GM21529 (cell line): ENCODE measurements at regions not wholly inside any gene's neighbourhood (a gene's known extent, or its start where the extent isn't known, plus 50 kb on each side); places are given as distances from the start of the nearest gene placed in this dataset.

Experiments used
- ATAC-seq: cut with Tn5 transposase; IDR thresholded peaks from one replicate; pipeline ENCODE4 v1.9.1; 2021; ENCODE audit not compliant: unreplicated experiment

DNA sequence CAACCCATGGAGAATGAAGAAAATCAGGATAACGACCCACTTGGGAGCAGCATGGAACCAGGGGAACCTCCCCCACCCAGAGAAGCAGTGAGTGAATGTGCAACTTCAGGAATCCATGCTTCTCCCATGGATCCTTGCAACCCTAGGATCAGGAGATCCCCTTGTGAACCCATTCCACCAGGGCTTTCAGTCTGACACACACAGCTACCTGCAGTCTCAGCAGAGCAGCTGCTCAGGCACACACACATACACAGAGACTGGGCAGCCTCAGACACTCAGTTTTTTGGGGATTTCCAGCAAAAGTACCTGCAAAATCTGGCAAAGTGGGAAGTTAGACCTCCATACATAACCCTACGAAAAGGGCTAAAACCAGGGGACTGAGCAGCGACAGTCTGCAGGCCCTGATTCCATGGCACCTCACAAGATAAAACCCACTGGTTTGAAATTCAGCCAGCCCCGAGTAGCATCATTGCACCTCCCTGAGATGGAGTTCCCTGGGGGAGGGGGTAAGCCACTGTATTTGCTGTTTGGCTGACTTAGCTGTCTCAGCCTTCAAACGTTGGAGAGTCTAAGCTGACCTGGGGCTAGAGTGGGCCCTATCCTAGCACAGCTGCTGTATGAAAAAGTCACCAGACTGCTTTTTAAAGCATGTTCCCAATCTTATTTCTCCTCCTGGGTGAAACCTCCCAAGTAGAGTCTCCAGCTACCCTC, 737.5 kb upstream of the NDST4 start:
- ATAC-seq = peak; percentile 63

DNA sequence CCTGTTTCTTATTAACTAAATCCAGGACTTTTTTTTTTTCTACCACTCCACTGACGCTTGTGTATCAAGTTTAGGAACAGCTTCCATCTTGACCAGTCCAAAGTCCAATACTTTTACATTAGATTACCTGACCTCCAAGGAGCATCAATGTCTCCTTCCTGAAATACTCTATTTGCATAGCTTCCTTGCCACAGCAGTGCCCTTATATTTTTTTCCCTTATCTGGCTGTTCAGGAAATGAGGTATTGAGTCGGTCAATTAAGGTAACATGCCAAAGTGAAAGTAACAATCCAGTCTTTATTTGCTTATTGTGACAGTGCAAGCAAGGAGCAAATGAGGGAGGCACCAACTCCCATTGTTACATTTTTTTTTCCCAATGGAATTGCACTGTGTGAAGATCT, 730.8 kb upstream of the NDST4 start:
- ATAC-seq = no peak

DNA sequence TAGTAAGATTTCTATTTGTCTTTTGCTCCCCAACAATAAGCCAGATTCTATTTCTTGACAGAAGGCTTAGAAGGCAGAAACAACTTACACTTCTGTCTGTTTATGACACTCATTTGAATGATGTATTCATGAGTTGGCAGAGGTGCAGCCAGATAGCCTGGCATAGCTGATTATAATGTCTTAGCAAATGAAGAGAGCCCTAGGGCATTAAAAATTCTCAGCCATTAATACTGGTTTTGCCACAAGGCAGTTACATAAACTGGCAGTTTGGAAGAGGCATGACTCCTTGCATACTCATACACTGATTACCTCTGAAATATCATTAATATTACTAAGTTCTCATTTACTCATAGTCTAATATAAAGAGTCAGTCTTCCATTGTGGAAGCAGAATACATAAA, 728.5 kb upstream of the NDST4 start:
- ATAC-seq = no peak

DNA sequence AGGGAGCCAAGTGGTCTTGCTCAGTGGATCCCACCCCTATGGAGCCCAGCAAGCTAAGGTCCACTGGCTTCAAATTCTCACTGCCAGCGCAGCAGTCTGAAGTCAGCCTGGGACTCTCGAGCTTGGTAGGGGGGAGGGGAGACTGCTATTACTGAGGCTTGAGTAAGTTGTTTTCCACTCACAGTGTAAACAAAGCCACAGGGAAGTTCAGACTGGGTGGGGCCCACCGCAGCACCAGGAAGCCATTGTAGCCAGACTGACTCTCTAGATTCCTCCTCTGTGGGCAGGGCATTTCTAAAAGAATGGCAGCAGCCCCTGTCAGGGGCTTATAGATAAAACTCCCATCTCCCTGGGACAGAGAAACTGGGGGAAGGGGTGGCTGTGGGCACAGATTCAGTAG, 721.0 kb upstream of the NDST4 start:
- ATAC-seq = no peak

DNA sequence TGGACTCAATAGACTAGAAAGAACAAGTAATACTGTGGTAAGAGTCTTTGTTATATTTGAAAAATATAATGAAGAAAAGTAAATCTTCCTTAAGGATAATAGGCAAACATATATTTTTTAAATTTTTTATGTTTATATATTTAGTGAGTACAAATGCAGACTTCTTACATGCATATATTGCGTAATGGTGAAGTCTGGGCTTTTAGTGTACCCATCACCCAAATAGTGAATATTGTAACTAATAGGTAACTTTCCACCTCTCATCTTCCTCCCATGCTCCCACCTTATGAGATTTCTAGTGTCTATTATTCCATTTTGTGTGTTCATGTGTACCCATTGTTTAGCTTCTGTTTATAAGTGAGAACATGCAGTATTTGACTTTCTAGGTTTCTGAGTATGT, 711.2 kb upstream of the NDST4 start:
- no peak for ATAC-seq

DNA sequence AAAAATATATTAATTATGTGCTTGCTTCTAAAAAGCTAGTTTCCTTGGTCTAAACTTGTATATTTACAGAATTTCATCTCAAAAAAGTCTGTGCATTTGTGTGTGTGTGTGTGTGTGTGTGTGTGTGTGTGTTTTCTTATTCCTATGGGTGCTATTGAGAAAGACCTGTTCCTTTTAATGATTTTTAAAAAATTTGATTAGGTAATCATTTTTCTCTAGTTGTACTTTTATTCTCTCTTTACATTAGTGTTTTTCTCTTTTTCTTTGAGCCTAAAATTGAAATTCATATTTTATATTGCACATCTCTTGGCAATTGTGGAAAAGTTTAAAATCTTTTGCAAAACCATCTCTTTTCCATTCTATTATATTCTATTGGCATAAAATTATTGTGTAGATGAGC, 690.4 kb upstream of the NDST4 start:
- ATAC-seq = no peak

DNA sequence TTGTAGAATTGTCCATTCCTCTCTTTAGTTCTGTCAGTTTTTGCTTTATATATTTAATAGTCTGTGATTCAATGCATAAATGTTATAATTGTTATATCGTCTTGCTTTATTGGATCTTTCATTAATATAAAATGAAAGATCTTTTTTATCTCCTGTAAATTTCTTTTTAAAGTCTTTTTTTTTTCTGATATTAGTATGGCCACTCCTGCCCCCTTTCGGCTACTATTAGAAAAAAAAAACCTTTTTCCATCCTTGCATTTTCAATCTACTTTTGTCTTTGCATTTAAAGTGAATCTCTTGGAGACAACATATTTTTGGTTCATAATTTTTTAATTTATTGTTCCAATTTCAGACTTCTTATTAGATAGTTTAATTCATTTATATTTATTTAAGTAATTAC, 677.4 kb upstream of the NDST4 start:
- no peak for ATAC-seq

DNA sequence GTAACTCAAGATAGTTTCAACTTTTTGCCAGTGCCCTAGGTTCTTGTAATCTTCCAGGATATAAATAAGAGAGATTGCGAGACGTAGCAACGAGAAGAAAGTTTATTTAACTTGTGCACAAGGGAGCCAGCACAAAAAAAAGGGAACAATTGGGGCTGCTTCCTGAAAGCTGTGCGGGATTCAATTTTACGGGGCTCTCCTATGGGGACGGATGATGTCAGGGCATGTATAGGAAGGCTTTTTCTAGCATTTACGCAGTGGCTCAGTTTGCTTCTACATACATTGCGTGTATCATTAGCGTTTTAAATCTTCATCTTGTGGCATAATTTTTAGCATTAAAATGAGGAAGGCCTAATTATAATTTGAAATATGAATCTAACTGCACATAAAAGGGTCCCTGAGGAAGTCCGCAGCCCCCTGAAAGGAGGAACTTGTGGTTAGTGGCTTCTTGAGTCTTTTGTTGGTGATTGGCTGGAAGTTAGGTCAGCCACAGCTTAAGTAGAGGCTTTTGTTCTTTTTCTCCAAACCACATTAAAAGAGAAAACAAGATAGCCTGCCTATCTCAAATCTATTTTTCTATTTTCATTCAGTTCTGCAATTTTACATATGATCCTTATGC, 668.2 kb upstream of the NDST4 start:
- peak; percentile 46 for ATAC-seq

DNA sequence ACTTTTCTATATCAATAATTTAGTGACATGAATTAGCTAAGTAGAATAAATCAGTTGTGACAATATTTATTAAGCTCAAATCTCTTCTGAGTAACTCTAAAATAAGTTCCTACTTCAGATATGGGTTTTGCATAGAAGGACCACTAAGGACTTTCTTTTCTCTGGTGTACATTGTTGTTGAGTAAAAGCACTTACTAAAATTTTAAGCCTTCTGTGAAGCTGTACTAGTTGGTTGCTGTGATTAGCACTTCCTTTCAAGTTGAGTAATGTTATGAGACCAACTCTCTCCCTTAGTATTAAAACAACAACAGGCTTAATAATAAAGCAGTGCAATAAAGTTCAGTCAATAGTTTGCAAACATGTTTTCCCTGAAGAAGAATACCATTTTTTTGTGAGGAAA, 667.4 kb upstream of the NDST4 start:
- peak; percentile 81 for ATAC-seq

DNA sequence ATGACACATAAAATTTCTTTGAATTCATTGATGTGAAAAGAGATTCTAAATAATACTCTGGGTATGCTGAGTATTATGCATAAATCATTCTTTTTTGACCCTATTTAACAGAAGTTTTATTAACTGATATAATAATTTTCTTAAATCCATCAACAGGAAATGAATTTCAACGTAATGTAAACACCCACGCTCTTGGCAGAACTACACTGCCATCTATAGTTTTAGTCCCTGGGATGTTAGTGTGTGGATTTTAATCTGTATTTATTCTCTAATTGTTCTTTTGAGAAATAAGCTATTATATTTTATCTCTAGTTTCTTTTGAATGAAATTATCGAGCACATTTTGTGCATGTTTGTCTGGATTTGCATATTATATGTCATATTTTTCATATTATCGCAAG, 666.8 kb upstream of the NDST4 start:
- ATAC-seq = no peak

DNA sequence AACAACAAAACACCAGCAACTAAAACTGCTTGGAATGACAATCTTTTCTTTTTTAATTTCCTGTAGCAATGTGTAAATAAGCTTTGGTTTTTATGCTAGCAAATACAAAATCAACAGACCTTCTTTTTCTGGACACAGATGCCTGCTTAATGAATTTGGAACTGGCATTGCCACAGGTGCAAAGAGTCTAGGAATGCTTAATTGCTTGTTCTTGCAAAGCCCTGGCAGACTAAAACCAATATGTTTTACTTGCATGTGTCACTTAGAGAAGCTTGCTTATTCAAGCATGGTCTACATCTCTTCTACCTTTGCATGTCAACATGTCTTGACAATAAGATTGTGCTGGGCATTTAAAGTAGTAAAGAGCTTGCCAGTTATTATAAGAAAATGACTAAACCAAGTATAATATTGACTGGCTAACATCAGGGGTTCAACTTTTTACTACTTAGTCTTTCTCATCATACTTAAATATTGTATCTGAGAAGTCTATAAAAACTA, 656.7 kb upstream of the NDST4 start:
- no peak for ATAC-seq

DNA sequence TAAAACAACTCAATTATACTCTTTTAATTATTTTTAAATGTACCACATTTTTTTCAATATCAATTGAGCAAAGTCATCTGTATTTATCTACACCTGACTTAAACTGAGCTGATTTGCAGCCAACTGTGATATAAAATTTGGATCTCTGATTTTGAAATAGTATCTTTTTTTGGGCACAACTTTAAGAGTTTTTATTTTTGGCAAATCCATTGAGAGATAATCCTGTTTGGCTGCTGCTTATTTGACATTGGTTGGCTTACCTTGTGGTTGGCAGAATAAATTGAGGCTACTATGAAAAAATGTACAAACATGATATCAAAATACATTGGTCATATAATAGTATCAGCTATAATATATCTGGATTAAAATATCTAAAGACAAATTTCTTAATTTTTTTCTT, 656.0 kb upstream of the NDST4 start:
- ATAC-seq = no peak

DNA sequence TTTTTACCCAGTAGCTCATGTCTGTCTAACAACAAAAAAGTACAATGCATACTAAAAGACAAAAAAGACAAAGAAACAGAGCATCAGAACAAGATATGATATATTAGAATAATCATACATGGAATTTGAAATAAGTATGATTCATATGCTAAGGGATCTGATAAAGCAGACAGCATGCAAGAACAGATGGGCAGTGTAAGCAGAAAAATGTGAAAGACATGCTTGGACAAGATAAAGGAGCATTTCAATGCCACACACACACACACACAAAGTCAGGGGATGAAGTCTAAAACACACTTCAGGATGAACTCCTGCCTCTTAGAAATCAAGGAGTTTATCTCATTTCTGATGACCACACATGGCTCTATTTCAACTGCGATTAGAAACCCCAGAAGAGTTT, 649.6 kb upstream of the NDST4 start:
- no peak for ATAC-seq

DNA sequence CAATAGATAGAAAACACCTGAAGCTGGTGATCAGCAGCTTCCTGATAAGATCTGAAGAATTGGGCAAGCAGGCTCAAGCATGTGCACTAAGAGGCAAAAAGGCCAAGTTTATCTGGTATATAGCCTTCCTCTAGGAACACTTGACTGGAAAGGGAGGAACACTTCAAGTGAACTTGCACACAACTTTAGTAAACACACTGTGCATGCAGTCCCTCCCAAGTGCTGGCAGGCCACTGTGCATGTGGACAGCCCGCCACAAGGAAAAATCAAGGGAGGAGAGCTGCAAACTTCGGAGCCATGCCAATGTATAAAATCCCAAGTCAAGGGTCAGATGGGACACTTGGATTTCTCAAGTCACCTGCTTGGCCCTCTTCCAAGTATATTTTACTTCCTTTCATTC, 645.8 kb upstream of the NDST4 start:
- no peak for ATAC-seq

DNA sequence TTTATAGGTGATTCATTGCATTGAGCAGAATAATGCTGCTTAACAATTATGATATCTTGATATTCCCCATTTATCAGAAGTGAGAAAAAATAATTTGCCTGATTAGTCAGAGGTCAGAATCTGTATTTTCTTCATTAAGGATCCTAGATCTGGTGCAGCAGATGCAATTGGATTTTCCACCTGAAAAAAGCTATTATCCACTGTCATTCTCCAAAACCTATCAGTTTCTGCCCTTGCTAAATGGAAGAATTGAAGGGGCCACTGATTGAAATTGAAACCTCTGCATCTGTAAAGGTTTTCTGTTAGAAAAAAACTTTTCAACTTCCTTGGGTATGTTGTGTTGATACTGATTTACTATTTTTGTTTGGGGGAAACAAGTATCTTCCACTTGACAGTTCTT, 636.0 kb upstream of the NDST4 start:
- ATAC-seq = no peak

DNA sequence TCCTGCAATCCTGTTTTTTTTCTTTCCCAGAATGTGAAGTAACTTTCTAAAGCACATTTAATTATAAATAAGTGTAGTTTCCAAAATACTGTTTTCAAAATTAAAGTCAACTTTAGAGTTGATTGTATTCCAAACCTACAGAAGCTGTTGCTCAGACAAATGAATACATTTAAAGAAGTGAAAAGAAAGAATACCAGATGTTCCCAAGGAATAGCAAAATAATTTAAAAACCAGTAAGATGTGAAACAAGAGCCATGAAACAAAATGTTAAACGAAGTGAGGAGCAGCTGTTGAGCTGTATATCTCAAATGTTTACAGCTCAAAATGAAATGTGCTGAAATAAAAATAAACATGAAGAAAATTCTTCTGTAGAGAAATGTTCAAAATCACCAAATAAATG, 627.4 kb upstream of the NDST4 start:
- ATAC-seq = no peak

DNA sequence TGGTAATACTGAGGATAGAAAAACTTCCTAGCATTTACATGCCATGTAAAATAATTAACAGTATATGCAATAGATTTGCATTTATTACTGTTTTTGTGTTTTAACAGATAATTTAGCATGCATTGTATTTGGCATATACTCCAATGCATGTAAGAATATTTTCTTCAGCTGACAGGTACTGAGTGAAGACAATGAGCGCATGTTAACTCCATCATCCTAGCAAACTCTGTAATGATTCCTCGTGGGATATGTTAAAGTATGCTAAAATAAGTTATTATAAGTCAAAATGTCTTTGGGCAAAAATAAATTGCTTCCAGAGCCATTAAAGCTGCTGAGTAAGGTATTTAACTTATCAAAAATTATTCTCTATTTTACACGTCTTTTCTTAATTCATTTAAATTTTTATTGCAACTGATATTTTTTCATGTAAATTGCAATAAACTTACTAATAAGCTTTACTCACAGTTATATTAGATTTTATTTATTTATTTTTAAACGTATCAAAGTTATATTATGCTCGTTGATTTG, 616.4 kb upstream of the NDST4 start:
- ATAC-seq = no peak

DNA sequence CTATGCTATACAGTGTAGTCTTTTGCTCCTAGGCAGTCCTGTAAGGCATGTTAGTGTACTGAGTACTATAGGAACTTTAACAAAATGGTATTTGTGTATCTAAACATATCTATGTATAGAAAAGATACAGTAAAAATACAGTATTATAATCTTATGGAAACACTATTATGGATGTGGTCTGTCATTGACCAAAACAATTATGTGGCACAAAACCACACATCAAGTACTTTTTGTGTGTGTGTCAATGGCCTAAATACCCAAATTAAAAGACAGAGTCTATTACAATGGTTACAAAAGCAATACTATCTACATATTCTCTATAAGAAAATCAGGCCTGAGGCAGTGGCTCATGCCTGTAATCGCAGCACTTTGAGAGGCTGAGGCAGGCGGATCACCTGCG, 610.2 kb upstream of the NDST4 start:
- ATAC-seq = no peak

DNA sequence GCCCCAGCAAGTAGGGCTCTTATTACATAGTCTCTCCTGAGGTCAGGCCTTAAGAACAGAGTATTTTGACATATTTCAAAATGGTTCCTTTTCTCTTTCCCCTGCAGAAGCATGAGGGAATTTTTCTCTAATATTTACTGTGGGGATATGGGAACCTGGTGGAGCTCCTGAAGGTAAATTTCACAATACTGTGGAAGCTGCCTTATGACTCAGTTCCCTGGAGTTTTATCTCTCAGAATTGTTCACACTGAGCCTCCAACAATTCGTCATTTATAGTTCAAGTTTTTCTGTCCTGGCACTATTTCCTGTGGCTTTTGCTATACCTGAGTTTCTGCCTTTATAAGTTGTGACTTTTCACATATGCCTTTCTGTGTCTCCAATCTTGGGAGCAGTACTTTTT, 607.2 kb upstream of the NDST4 start:
- ATAC-seq = no peak

DNA sequence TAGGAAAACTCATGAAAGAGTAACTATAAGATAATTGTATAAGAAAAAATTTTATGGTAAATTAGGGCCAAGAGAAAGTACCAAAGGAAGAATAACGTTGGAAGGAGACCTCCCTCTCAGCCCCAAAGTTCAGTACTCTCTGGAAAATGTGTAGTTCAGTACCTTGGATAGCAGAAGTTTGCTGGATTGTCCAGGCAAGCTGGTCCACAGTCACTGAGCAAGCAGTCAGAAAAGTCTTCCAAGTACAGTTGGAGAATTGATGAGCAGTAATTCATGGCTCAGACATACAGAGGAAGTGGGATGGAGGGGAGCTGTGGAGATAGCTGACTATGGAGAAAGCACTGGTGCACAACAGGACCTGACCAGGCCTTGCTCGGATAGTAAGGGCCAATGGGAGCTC, 598.2 kb upstream of the NDST4 start:
- ATAC-seq = no peak

DNA sequence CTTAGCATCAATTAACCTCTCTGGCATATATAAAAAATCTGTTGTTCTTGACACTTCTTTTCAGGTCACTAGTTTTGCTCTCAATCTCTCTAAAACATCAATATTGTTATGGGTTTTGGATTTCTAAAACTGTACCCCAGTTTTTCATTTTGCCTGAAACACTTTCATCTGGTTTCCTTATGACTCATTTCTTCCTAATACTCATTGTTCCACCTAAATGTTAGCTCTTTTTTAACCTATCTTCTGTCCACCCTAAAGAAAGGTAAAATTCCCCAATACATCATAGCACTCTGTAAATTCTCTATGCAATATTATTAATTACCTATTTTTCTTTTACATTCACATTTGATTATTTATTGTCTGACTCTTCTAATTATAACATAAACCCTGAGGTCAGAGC, 575.5 kb upstream of the NDST4 start:
- ATAC-seq = no peak

DNA sequence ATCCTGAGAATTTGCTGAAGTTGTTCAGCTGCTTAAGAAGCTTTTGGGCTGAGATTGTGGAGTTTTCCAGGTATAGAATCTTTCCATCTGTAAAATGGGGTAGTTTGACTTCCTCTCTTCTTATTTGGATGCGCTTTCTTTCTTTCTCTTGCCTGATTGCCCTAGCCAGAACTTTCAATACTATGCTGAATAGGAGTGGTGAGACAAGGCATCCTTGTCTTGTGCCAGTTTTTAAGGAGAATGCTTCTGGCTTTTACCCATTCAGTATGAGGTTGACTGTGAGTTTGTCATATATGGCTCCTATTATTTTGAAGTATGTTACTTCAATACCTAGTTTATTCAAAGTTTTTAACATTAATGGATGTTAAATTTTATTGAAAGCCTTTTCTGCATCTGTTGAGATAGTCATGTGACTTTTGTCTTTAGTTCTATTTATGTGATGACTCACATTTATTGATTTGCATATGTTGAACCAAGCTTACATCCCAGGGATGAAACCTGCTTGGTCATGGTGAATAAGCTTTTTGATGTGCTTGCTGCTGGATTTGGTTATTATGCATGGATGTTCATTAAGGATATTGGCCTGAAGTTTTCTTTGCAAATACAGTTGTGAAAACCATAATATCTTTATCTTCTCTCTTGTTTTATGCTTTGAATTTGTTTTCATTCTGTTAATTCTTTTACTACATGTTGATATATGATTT, 573.8 kb upstream of the NDST4 start:
- ATAC-seq = no peak
